ENCODE measurements at regions not wholly inside any gene's neighbourhood (a gene's known extent, or its start where the extent isn't known, plus 50 kb on each side); places are given as distances from the start of the nearest gene placed in this dataset.

DNA sequence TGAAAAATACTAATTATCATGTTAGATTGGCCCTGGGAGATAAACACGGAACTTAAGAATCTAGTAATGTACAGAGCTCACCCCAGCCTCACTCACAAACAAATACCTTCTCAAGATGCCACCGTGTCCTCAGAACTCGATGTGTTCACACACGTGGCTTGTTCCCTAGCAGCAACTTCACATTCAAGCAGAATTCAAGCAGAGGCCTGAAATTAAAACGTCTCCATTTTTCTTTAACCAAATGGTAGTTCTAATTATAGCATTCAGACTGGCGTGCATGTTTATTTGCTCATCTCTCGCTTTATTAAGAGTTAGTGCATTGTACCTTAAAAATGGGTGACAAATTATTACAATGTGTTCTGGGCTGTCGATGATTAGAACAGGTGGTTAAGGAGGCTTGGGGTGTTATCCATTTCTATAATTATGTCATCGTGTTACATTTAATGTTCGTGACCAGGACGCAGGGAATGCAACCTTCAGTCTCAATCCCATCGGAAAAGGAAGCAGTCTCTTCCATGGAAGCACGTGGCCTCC, 57.3 kb upstream of the SLC66A3 start:
- ATAC-seq (no peak), DNase-seq (ENCODE audit: low read depth, low spot score) (no peak)
- ChIA-PET RAD21 (ENCODE audit: low non-redundant PET in 1 of 2, low total read pairs in 2 of 2, uncharacterized antibody in 2 of 2, unreplicated experiment in 2 of 2) (no interaction called here), POLR2A (no interaction called here), CTCF (interaction anchor here (0.6 kb wide), 1 partner anchor 13 kb away, joined by 4 read pairs; no protein-coding TSS in a partner anchor)
- TF ChIP-seq SRF (IDR thresholded peaks at IDR 0.05; ENCODE audit: low read depth) = no peak
- no peak for TF ChIP-seq SP1 (IDR thresholded peaks at IDR 0.05; ENCODE audit: low read depth)
- TF ChIP-seq, protein P1, sequence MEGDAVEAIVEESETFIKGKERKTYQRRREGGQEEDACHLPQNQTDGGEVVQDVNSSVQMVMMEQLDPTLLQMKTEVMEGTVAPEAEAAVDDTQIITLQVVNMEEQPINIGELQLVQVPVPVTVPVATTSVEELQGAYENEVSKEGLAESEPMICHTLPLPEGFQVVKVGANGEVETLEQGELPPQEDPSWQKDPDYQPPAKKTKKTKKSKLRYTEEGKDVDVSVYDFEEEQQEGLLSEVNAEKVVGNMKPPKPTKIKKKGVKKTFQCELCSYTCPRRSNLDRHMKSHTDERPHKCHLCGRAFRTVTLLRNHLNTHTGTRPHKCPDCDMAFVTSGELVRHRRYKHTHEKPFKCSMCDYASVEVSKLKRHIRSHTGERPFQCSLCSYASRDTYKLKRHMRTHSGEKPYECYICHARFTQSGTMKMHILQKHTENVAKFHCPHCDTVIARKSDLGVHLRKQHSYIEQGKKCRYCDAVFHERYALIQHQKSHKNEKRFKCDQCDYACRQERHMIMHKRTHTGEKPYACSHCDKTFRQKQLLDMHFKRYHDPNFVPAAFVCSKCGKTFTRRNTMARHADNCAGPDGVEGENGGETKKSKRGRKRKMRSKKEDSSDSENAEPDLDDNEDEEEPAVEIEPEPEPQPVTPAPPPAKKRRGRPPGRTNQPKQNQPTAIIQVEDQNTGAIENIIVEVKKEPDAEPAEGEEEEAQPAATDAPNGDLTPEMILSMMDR (IDR thresholded peaks at IDR 0.05 in 2 of 3, conservative IDR thresholded peaks at IDR 0.05 in 1 of 3; ENCODE audit: borderline replicate concordance in 1 of 3, insufficient read depth in 1 of 3, low read depth in 2 of 3, low read length in 2 of 3) = no peak
- no peak for TF ChIP-seq CEBPB (IDR thresholded peaks at IDR 0.05; ENCODE audit: low read depth)
- TF ChIP-seq, protein P2, sequence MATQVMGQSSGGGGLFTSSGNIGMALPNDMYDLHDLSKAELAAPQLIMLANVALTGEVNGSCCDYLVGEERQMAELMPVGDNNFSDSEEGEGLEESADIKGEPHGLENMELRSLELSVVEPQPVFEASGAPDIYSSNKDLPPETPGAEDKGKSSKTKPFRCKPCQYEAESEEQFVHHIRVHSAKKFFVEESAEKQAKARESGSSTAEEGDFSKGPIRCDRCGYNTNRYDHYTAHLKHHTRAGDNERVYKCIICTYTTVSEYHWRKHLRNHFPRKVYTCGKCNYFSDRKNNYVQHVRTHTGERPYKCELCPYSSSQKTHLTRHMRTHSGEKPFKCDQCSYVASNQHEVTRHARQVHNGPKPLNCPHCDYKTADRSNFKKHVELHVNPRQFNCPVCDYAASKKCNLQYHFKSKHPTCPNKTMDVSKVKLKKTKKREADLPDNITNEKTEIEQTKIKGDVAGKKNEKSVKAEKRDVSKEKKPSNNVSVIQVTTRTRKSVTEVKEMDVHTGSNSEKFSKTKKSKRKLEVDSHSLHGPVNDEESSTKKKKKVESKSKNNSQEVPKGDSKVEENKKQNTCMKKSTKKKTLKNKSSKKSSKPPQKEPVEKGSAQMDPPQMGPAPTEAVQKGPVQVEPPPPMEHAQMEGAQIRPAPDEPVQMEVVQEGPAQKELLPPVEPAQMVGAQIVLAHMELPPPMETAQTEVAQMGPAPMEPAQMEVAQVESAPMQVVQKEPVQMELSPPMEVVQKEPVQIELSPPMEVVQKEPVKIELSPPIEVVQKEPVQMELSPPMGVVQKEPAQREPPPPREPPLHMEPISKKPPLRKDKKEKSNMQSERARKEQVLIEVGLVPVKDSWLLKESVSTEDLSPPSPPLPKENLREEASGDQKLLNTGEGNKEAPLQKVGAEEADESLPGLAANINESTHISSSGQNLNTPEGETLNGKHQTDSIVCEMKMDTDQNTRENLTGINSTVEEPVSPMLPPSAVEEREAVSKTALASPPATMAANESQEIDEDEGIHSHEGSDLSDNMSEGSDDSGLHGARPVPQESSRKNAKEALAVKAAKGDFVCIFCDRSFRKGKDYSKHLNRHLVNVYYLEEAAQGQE (IDR thresholded peaks at IDR 0.05; ENCODE audit: low read depth) = no peak
- TF ChIP-seq POLR2AphosphoS5 (IDR thresholded peaks at IDR 0.05; ENCODE audit: low read depth, low read length) = no peak
- no peak for TF ChIP-seq TCF7L2 (IDR thresholded peaks at IDR 0.05; ENCODE audit: borderline replicate concordance, extremely low read depth, insufficient read depth, insufficient read length)
- no peak for TF ChIP-seq POLR2A (IDR thresholded peaks at IDR 0.05; ENCODE audit: borderline replicate concordance, extremely low read depth, insufficient read depth, insufficient read length)
- TF ChIP-seq JUND (IDR thresholded peaks at IDR 0.05) = no peak
- no peak for TF ChIP-seq ZFX (IDR thresholded peaks at IDR 0.05)
- no peak for TF ChIP-seq EGR1 (IDR thresholded peaks at IDR 0.05; ENCODE audit: low read depth)
- no peaks in the 10 kb centered on the region for H3K9me3 ChIP-seq (ENCODE audit: control insufficient read depth in 1 of 2, insufficient read depth in 1 of 2, low read depth in 1 of 2, low read length in 2 of 2)
- no peaks in the 10 kb centered on the region for H3K36me3 ChIP-seq (ENCODE audit: control insufficient read depth in 1 of 2, insufficient read depth in 2 of 2, low read length in 2 of 2)
- H3K27me3 ChIP-seq (ENCODE audit: insufficient read depth, low read length) = no peaks in the 10 kb centered on the region
- peaks cover 0 to 6% of the 10 kb centered on the region in 2 experiments; a peak in 1 of 4 replicates for H3K4me1 ChIP-seq (ENCODE audit: control insufficient read depth in 1 of 2, insufficient read depth in 2 of 2, low read length in 2 of 2)
- H3K9ac ChIP-seq (ENCODE audit: low read length) = no peak overlapping the region
- H4K20me1 ChIP-seq (ENCODE audit: insufficient read depth) = no peaks in the 10 kb centered on the region
- no peak overlapping the region for H3K4me3 ChIP-seq (replicated peaks in 1 of 2; ENCODE audit: low read depth in 1 of 2, low read length in 2 of 2)
- no peak overlapping the region for H3K27ac ChIP-seq (ENCODE audit: low read depth, low read length)
- no peaks in the 10 kb centered on the region for H3K79me2 ChIP-seq (ENCODE audit: insufficient read depth, low read length)
- H2AFZ ChIP-seq (ENCODE audit: low read depth, low read length, poor library complexity, severe bottlenecking) = no peak overlapping the region
- no TSS peak for BruUV-seq (replicated peaks)
- no peaks in the 10 kb centered on the region for H3K9me2 ChIP-seq (ENCODE audit: insufficient read depth)
- no peak overlapping the region for H3K4me2 ChIP-seq (ENCODE audit: low read length)
- intact Hi-C loops (cut with micrococcal nuclease) = no loop called here
